ENCODE measurements at regions not wholly inside any gene's neighbourhood (a gene's known extent, or its start where the extent isn't known, plus 50 kb on each side); places are given as distances from the start of the nearest gene placed in this dataset.

DNA sequence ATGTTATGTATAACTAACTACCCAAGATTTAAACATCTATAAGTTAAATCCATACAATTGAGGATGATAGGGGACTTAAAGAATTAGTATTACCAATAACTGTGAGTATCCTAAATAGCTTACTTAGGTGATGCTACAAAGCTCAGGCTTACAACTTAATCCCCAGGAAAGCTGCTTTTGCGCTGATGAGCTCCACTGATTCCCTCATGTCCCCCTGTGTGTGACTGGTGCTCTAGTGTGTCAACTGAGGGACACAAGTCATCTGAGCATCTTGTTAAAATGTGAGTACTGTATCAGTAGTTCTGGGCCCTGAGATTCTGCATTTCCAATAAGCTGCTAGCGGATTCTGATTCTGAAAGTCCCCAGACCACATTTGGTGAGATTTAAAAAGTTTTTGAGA lies 1458.8 kb downstream of the MRPL39 start:
- Histone ChIP-seq H4K91ac (ENCODE audit: insufficient read depth, low read depth, low read length) (no peak overlapping the region), H3K9me1 (ENCODE audit: insufficient read depth, low read length) (no peaks in the 10 kb centered on the region), H3K4me3 (ENCODE audit: insufficient read depth, low read depth, low read length) (no peak overlapping the region), H3K36me3 (ENCODE audit: control insufficient read depth, insufficient read depth, low read length) (no peaks in the 10 kb centered on the region), H2BK5ac (ENCODE audit: low read depth, low read length, poor library complexity, severe bottlenecking) (no peak overlapping the region), H3K18ac (ENCODE audit: low read depth, low read length) (no peak overlapping the region), H3K27ac (ENCODE audit: insufficient read depth, low read length) (no peak overlapping the region), H2AFZ (replicated peaks; ENCODE audit: low read length, poor library complexity) (no peak overlapping the region), H3K14ac (replicated peaks; ENCODE audit: low read depth, low read length) (no peak overlapping the region), H3K79me1 (ENCODE audit: low read depth in 1 of 2, low read length in 2 of 2) (no peaks in the 10 kb centered on the region), H3K4ac (ENCODE audit: low read depth, low read length) (no peak overlapping the region), H4K8ac (ENCODE audit: low read depth in 2 of 2, low read length in 2 of 2) (no peak overlapping the region), H3K4me1 (ENCODE audit: control insufficient read depth, insufficient read depth, low read length) (no peaks in the 10 kb centered on the region), H2AK9ac (replicated peaks; ENCODE audit: low read depth, low read length, poor library complexity) (no peak overlapping the region), H3K9me3 (ENCODE audit: control insufficient read depth, insufficient read depth, low read length) (no peaks in the 10 kb centered on the region), H3K9ac (ENCODE audit: low read depth, low read length) (no peak overlapping the region), H3K23ac (ENCODE audit: low read depth, low read length) (no peak overlapping the region), H2BK20ac (ENCODE audit: low read depth, low read length) (no peak overlapping the region), H3K56ac (ENCODE audit: extremely low read depth, insufficient read depth, low read length) (no peak overlapping the region), H4K5ac (ENCODE audit: low read depth, low read length) (no peak overlapping the region), H3K4me2 (ENCODE audit: low read depth, low read length) (no peak overlapping the region), H4K20me1 (ENCODE audit: insufficient read depth, low read length) (no peaks in the 10 kb centered on the region), H2AK5ac (ENCODE audit: low read depth, low read length) (no peak overlapping the region), H2BK120ac (ENCODE audit: low read depth, low read length) (no peak overlapping the region), H2BK15ac (ENCODE audit: low read depth, low read length) (no peak overlapping the region), H3K27me3 (ENCODE audit: control insufficient read depth, insufficient read depth, low read length) (no peaks in the 10 kb centered on the region)
- in situ Hi-C loops (cut with MboI; ENCODE audit: low sequenced_read_pairs) = no loop called here
- TF ChIP-seq FOS (IDR thresholded peaks at IDR 0.05; ENCODE audit: low read depth, low read length) = no peak
- no peak for TF ChIP-seq BHLHE40 (IDR thresholded peaks at IDR 0.05; ENCODE audit: low read depth, low read length)
- TF ChIP-seq SMC3 (IDR thresholded peaks at IDR 0.05; ENCODE audit: low read depth, low read length) = no peak
- TF ChIP-seq NFE2L2 (IDR thresholded peaks at IDR 0.05; ENCODE audit: low read depth, low read length) = no peak
- no peak for TF ChIP-seq MXI1 (IDR thresholded peaks at IDR 0.05; ENCODE audit: borderline replicate concordance, low read depth, low read length)
- dilution Hi-C loops (cut with HindIII; ENCODE audit: low sequenced_read_pairs, unreplicated experiment) = no loop called here
- intact Hi-C loops (cut with micrococcal nuclease) = no loop called here
- DNase-seq (no peak), ATAC-seq (ENCODE audit: low read depth) (no peak)
- ChIA-PET CTCF (no interaction called here), POLR2A (ENCODE audit: unreplicated experiment) (no interaction called here)
- no TSS peak for BruUV-seq (replicated peaks)
- WGBS, 2 experiments (ENCODE audit: extremely low coverage in 2 of 2, insufficient read length in 1 of 2) = no CpG with 5 or more reads among the region's 2 CpGs

All from IMR-90 (cell line).